NCI-H2107 (cell line): ENCODE measurements at regions not wholly inside any gene's neighbourhood (a gene's known extent, or its start where the extent isn't known, plus 50 kb on each side); places are given as distances from the start of the nearest gene placed in this dataset.
"Not testable (repeated sequence)": the region's sequence is repeated elsewhere in the genome, so short reads cannot be mapped to it uniquely, and the experiment has no call there.

ENCODE experiments used
- DNase-seq: peaks from one replicate; lab custom pipeline; 2025; lab: John Stamatoyannopoulos, UW

DNA sequence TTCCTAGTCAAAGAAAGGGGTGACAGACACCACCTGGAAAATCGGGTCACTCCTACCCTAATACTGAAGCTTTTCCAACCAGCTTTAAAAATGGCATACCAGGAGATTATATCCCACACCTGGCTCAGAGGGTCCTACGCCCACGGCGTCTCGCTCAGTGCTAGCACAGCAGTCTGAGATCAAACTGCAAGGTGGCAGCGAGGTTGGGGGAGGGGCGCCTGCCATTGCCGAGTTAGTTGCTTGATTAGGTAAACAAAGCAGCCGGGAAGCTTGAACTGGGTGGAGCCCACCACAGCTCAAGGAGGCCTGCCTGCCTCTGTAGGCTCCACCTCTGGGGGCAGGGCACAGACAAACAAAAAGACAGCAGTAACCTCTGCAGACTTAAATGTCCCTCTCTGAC lies 127.1 kb downstream of the NXPE2 start:
- DNase-seq: not testable (repeated sequence)

DNA sequence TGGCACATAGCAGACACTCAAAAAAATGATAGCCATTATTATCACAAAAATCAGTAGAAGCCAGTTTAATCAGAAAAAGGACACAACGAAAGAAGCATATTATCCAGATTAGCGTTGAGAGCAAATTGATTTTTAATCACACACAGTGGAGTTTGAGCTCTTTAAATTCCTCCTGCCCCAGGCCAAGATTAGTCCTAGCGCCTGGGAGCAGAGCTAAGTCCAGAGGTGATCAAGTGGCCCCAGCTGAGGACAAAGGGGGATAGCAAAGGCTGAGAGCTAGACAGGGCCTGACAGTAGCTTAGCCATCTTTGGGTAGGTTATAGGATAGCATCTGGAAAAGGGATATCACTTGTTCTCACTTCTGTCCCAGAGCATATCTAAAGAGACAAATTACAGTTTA lies 133.6 kb downstream of the NXPE2 start:
- DNase-seq: no peak

- no peak for DNase-seq
These were observed 134.4 kb downstream of the NXPE2 start for GRCh38 chr11:114812733-114813132.

GRCh38 chr11:114813189-114813718 lies 134.9 kb downstream of the NXPE2 start:
- no peak for DNase-seq

- DNase-seq: no peak
These were observed 136.8 kb downstream of the NXPE2 start for GRCh38 chr11:114815176-114815575.

DNA sequence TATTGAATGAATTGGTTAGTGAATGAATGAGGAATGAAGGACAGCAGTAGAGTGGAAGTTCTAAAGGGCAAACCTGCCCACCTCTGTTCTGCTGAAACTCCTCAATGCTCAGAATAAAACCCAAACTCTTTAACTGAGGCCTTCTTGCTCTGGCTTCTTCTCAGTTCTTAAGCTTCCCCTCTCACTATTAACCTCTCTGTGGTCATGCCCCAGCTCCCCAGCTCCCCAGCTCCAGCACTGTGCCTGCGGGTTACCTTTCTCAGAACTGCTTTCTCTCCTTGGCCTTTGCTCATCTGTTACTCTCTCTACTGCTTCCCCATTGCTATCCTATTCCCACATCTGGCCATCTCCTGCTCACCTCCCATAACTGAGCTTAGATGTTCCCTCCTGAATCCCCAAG lies 137.4 kb downstream of the NXPE2 start:
- no peak for DNase-seq

- DNase-seq: no peak
These were observed 138.5 kb downstream of the NXPE2 start for GRCh38 chr11:114816791-114817190.

GRCh38 chr11:114818382-114818781 lies 140.1 kb downstream of the NXPE2 start:
- DNase-seq: no peak

- DNase-seq: no peak
These were observed 140.7 kb downstream of the NXPE2 start for GRCh38 chr11:114819028-114819427.

DNA sequence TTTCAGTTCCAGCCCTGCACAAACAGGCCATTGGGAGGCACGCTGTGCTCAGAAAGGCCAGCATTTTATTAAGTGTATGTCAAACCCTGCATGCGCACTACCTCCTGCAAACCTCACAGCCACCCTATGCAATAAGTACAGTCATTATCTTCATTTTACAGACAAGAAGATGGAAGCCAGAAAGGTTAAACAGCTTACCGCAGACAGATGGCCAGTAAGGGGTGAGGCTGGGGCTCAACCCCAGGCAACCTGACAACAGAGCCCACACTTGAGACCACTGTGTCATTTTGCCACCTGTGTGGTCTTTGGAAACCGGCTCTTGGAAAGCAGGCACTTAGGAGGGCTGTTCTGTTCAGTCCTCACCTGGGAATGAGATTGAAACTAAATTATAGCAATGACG lies 142.3 kb downstream of the NXPE2 start:
- DNase-seq: no peak

DNA sequence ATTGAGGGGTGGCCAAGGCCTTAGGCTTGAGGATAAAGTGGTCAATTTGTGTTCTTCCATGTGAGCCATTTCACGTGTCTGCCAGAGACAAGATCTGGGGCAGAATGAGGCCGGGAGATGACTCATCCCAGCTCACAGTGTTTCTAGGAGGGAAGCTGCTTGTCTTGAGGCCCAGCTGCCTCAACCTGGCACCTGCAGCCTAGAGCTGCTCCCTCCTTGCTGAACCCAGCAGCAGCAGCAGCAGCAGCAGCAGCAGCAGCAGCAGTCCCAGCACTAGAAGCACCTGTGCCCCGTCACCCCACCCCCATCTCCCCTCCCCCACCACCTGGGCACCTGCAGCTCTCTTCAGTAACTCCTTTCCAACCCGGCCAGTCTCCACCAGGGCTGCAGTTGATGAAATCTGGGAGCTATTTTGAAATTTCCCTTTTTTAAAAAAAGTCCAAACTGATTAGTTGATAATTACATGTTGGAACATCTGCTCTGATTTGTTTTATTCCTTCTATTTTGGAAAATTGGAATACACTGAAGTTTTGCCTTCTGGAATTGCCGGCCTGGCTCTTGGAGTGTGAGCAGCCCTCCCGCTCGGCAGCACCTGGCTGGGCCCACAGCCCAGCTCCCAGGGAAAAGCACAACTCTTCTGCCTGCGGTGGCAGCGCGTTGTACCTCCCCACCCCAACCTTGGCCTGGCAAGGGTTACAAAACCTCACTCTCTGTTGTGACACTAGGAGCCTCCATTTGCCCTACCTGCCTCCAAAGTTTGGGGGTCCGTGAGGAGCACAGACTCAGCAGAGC lies 143.5 kb downstream of the NXPE2 start:
- no peak for DNase-seq

GRCh38 chr11:114826910-114827442 lies 148.6 kb downstream of the NXPE2 start:
- no peak for DNase-seq

- no peak for DNase-seq
These were observed 149.4 kb downstream of the NXPE2 start for GRCh38 chr11:114827736-114828135.

DNA sequence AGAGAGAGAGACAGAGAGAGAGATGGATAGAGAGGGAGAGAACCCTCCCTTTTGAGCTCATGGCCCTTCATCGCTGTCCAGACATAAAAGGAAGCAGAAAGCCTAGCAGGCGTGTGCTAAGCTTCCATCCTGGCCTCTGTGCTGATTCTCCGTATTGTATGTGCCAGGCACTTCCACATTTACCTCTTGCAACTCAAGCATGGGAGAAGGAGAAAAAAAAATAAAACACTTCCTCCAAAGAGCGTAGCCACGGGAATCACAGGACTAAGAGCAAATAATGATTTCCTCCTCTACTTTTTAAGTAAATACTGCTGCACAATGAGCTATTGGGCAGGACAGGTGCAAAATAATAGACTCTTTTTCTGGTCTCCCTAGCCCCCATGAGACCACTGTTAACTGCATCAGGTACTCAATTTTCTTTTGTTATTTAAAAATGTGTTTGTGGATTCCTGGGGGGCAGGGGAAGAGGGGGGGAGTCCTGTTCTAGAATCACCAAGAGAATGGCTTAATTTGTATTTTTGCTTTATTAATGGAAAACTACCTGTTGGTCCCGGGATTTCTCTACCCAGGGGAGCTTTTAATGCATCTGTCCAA lies 154.3 kb downstream of the NXPE2 start:
- peak; percentile 12 for DNase-seq

GRCh38 chr11:114836161-114836560 lies 157.8 kb downstream of the NXPE2 start:
- no peak for DNase-seq

GRCh38 chr11:114844896-114845295 lies 166.6 kb downstream of the NXPE2 start:
- DNase-seq: no peak

DNA sequence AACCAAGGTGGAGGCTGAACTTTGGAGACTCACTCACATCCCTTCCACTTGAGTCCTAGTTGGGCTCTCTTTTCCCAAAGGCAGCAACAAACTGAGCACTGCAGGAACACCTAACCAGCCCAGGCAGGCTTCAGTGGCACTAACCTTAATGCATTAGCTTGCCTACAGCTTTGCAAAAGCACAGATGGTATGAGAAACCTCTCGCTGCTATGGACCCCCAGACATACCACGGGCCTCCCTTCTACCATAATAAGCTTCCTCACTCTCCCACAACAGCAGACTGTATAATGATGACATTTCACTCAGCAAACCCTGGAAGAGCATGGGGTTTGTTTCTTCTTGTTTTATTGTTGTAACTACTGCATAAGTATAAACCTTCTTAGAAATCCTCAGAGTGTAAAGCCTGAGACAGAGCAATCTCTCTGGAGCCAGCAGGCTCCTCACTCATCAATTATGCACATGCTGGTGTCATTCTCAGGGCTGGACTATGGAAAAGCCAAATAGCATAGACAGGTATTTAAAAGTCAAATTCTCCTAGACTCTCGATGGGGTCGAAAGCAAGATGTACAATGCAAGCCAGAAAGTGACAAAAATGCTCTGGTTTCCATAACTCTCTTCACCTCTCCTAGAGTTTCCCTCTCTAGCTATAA lies 167.6 kb downstream of the NXPE2 start:
- no peak for DNase-seq

GRCh38 chr11:114846416-114846791 lies 168.1 kb downstream of the NXPE2 start:
- DNase-seq: peak; percentile 25

- no peak for DNase-seq
These were observed 169.1 kb downstream of the NXPE2 start for GRCh38 chr11:114847306-114847975.

DNA sequence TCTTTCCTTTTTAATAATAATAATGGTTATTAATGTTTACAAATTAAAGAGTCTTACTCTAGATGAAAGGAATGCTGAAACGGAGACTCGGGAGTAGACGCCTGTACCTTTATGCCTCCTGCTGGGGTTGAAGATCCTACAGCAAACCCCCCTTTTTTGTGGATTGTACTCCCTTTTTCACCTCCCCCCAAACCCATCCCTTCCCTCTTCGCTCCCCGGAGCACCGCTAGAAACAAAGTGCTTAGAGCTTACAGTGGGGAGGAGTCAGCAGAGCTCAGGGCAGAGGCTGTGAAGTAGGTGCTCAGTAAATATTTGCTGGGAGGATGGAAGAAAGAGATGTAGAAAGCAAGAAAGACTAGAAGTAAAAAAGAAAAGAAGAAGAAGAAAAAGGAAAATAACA lies 169.7 kb downstream of the NXPE2 start:
- DNase-seq: no peak

DNA sequence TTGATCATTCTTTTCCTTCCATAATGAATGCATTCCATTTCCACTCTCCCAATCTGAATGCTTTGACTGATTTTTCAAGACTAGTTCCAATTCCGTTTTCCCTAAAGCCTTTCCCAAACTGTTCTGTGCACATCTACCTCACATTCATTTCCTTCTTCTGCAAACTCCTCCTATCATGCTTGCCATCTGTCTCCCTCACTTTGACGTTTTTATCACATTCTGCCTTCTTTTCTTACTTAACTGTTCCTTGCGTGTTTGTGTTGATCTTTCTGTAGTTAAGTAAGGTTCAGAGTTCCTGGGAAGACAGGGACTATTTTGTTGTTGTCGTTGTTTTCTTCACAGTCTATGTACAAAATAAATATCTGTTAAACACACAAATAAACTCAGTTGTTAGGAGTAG lies 179.0 kb downstream of the NXPE2 start:
- no peak for DNase-seq

- DNase-seq: no peak
These were observed 186.6 kb downstream of the NXPE2 start for GRCh38 chr11:114864896-114865295.
